Activated effector memory CD4-positive, alpha-beta T cell treated with Interleukin-2 at 50 U/mL for 16 hours (primary cell): ENCODE measurements at regions not wholly inside any gene's neighbourhood (a gene's known extent, or its start where the extent isn't known, plus 50 kb on each side); places are given as distances from the start of the nearest gene placed in this dataset.
"Not testable (repeated sequence)": the region's sequence is repeated elsewhere in the genome, so short reads cannot be mapped to it uniquely, and the experiment has no call there.

Experiments used
- DNase-seq: peaks from one replicate; pipeline ENCODE4 v3.0.0-alpha.2; 2020

DNA sequence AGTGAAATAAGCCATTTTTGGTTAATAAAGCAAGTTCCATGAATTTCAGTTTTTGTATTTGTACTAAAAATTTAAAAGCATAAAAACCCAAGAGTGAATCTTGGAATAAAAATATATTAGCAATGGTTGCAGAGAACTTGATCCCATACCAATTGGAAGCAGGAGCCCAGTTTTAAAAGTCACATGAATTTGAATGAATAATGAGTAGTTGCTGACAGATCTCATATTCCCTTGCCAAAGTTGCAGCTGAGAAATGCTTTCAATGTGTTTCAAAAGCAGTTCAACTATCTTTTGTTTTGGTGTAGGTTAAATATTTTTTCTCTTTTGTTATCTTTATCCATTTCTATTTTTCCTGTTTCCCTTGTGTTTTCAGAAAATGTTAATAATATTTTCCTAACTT, 818.6 kb downstream of the CDH18 start:
- DNase-seq: no peak

DNA sequence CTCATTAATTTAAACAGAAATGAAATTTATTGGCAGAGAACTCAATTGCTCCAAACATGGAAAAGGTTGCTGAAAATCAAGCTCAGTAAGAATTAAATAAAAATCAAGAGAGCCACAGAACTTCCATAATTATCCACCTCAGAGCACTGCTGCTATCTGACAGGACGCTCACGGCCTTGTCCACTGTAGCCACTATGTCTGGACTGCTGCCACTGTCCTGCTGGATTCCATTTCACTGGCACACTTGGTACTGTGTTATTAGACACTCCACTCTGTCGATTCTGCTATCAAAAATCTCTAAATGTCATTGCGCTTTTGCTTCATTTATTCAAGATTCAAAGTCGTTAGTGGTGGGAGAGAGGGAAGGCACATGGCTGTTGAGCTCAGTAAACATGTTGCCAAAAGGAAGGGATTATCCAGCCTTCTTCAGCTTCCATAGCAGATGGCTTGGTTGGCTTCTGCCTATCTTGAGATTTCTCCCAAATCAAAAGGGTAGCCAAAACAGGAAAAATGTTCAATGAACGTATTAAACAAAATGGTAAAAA, 815.0 kb downstream of the CDH18 start:
- DNase-seq: no peak

DNA sequence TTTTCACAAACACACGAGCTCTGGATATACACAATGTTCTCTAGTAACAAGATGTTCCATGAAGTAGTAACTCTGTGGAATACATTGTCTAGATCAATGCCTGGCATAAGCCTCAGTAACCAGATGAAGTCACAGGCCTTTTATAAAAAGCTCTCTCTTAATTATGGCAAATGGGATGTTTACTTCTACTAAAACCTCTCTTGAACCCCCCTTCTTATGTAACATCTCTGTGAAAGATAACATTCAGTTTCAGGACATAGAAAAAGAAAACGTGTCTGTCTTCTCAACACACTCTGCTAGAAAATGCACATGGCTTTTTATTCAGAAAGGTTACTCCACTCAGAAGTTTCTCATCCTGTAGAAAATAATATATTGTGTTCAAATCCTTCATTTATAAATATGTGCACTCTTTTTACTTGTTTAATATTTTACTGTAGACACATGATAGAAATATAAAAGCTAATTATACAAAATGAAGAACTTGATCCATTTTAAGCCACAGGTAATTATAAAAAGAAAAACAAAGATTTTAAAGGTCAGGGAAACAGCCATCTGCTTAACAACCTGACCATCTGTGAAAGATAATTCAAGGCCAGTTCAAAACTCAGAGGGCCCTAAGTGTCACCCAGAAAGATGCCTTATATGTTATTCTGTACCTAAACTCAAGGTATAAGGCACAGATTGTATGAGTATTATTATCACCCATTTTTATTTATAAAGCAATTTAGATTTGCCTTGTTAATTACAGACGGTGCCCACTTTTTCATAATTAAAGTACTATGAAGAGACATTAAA, 812.0 kb downstream of the CDH18 start:
- DNase-seq: no peak

DNA sequence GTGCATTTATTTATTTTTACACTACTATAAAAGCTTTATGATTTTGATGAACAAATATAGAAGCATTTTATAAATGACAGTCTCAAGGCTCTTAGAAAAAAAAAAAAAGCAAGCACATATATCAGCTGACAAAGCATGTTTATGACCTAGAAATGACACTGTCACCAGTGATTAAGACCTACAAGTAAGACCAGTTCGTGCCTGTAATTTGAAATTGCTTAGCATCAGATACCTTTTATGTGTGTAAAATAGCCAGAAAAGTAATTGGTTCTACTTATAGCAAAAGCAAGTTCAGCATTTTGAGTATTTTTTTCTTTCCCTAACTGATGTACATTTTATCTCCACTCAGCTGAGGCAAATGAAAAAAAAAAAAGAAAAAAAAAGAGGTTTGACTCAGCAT, 808.4 kb downstream of the CDH18 start:
- DNase-seq: no peak

DNA sequence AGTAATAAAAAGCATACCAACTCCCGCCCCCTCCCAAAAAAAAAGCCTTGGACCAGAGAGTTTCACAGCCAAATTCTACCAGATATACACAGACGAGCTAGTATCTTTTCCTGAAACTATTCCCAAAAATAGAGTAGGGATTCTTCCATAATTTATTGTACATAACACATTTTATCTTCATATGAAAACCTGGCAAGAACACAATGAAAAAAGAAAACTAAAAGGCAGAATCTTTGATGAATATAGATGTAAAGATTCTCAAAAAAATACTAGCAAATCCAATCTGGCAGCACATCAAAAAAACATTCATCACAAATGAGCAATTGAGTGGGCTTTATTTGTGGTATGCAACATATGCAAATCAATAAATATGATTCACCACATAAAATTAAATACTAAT, 798.8 kb downstream of the CDH18 start:
- DNase-seq: no peak

DNA sequence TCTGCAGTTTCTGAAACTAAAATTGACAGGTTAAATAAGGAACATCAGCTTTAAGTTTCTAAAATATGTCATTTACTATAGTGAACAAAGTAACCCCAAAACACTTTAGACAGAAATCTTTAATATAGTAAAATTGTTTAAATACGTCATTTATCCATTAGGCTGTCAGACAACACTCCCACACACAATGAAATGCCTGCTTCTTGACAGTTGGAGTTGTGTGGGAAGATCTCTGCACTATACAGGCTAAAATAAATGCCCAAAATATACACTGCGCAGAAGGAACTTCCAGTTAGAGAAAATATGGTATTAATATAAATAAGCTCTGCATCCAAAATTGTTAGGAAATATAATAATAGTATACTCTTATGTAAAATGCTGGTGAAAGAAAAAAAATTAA, 794.4 kb downstream of the CDH18 start:
- DNase-seq: no peak

DNA sequence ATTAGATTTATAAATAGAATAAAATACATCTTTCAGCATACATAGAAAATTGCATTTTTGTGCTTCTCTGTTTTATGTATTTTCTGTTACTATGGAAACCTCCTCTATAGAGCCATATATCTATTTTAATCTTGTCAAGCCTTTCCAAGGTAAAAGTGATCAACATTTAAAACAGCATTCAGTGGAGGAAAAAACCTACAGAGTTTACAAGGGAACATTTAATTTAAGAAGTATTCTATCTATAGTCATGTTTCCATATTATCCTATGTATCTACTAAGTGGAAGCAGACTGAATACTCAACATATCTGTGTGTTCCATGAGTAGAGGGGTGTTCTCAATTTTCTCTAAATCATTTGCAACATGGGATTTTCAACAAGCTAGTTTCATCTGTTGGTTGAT, 791.4 kb downstream of the CDH18 start:
- DNase-seq: no peak

DNA sequence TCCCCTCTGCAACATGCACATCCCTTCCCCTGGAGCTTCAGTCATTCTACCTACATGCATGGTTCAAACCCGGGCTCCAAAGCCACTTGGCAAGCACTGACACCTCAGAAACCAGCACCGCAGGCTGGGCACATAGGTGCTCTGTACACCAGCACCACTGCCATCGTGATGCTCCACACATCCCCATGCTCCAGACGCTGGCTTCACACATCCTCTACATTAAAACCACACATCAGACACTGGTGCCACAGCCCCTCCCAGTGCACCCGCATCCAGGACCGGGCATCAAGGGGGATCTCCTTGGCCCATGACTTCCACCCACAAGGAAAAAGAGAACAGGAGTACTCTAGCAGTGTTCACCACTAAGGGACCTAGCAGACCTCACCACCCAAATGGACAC, 787.7 kb downstream of the CDH18 start:
- DNase-seq: no peak

DNA sequence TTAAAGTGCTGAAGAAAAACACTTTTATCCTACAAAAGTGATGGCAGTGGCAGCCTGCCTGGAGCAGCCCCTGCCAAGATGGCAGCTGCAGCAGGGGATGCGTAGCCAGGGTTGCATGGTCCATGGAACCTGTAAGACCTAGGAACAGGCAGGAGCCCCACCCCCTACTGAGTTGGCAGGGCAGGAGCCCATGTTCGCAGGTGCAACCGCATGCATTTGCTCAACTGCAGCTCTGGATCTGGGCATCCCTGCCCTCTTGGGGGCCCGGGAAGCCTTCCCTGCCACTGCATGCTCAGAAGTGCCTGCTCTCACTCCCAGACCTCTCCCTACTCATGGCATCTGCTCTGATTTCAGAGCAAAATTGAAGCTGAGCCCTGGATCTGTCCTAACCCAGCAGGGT, 779.6 kb downstream of the CDH18 start:
- no peak for DNase-seq

DNA sequence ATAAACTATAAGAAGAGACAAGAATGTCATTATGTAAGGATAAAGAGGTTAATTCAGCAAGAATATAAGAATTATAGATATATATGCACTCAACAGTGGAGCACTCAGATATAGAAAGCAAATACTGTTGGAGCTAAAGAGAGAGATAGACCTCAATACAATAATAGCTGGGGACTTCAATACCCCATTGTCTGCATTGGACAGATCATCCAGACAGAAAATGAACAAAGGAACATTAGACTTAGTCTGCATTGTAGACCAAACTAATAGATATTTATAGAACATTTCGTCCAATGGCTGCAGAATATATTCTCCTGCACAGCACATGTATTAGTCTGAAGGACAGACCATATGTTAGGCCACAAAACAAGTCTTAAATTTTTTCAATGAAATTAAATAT, 777.1 kb downstream of the CDH18 start:
- no peak for DNase-seq

DNA sequence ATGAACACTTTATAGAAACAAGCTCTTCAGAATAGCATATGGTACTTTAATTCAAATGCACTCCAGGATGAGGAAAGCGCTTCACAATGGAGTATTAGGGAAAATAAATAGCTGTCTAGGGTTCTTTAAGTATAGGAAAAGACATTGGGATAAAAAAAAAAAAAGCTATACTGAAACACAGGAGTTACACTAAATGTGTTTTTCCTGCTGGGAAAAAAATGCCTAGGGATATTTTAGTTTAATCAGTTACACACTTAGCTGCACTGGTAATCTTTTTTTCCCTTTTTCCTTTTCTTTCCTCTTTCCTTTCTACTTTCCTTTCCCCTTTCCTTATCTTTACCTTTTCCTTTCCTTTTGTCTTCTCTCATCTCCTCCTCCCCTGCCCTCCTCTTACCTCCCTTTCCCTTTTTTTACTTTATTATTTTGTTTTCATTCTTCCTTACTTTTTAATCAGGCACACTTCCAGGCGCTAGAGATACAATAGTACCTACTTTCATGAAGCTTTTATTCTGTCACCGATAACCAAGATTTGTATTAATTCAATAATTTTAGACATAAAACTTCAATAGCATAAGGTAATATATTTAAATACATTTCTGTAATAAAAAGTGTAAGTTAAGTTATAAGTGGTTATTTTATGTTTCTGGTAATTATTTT, 758.7 kb downstream of the CDH18 start:
- no peak for DNase-seq

DNA sequence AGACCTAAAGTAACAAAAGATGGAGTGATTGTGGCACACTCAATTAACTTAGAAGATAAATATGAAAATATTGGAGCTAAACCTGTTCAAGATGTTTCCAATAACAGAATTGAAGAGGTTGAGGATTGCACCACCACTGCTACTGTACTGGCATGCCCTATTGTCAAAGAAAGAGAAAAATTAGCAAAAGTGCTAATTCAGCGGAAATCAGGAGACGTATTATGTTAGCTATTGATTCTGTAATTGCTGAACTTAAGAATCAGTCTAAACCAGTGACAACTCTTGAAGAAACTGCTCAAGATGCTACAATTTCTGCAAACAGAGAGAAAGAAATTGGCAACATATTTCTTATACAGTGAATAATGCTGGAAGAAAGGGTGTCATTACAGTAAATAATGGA, 754.4 kb downstream of the CDH18 start:
- DNase-seq: no peak

DNA sequence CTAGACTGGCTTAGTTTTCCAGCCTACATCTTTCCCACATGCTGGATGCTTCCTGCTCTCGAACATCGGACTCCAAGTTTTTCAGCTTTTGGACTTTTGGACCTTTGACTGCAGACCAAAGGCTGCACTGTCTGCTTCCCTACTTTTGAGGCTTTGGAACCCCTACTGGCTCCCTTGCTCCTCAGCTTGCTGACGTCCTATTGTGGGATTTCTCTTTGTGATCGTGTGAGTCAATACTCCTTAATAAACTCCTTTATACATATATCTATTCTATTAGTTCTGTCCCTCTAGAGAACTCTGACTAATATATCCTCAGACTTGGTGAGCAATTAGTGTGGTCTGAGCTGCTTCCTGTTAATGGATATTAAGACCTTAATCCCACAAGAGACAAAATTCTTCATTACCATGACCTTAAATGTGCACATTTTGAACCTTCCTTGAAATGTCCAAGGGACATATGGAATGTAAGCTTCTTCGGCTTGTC, 752.9 kb downstream of the CDH18 start:
- no peak for DNase-seq

DNA sequence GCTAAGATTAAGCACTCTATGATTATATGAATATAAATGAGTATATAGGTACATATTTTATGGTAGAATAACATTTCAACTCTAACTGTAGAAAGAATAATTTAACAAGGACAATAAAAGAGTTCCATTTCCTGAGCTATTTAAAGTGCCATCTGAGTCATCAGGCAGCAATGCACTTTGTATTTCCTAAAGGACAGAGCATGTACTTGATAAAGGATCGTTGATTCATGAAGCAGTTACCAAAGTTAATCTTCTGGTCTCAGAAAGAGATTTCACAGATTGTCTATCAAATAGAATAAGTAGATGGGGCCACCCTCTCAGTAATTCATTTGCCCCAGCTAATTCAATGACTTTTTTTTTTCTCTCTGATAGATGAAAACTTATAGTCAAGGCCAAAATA, 747.8 kb downstream of the CDH18 start:
- no peak for DNase-seq

DNA sequence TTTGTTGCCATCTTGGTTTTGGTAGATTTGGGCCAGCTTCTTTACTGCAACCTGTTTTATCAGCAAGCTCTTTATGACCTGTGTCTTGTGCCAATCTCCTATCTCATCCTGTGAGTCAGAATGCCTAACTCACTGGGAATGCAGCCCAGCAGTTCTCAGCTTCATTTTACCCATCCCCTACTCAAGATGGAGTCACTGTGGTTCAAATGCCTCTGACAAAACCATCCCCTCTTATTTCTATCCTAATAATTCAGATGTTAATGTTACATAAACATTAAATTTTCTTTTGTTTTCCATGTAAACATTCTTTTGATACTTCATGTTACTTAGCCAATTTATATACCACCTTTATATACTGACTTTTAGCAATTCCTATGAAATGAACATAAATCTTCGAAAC, 746.3 kb downstream of the CDH18 start:
- no peak for DNase-seq

DNA sequence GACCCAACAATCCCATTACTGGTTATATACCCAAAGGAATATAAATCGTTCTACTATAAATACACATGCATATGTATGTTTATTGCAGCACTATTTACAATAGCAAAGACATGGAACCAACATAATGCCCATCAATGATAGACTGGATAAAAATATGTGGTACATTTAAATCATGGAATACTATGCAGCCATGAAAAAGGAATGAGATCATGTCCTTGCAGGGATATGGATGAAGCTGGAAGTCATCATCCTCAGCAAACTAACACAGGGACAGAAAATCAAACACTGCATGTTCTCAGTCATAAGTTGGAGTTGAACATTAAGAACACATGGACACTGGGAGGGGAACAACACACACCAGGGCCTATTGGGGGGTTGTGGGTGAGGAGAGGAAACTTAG, 741.8 kb downstream of the CDH18 start:
- not testable (repeated sequence) for DNase-seq

DNA sequence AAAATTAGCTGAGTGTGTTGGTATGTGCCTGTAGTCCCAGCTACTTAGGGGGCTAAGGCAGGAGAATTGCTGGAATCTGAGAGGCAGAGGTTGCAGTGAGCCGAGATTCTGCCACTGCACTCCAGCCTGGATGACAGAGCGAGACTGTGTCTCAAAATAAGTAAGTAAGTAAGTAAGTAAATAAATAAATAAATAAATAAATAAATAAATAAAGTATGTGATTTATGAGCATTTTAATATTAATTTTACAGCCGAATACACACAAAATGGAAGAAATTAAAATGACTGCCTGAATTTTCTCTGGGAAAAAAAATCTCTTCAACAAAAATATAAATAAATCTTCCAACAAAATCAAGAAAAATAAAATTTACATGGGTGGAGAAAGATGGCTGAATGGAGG, 740.7 kb downstream of the CDH18 start:
- no peak for DNase-seq

DNA sequence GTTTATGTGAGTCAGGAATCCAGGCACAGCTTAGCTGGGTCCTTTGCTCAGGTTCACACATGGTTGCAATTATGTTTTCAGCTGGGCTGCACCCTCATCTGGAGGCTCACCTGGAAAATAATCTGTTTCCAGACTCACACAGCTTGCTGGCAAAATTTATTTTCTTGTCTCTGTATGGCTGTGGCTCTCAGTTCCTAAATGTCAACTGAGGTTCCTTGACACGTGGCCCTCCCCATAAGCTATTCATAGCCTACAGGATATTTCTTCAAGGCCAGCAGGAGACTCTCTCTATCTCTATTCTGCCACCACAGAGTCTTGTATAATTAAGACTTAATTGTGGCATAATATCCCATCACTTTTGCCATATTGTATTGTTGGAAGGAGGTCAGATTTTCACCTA, 732.0 kb downstream of the CDH18 start:
- DNase-seq: no peak

DNA sequence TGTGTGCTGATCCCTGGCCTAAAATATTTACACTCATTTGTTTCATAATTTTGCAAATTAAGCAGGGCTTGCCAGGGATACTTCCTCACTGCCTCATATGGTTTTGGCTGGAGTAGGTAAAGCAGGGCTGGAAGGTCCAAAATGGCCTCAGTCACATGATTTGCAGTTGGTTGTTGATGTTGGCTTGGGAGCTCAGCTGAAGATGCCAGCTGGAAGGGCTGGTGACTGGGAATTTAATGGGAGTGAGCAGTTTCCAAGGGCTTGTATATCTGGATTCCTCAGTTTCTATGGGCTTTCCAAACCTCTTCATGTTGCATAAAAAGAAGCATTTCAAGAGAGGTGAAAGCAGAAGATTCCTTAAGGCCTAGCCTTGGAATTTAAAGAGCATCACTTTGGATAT, 729.3 kb downstream of the CDH18 start:
- no peak for DNase-seq

DNA sequence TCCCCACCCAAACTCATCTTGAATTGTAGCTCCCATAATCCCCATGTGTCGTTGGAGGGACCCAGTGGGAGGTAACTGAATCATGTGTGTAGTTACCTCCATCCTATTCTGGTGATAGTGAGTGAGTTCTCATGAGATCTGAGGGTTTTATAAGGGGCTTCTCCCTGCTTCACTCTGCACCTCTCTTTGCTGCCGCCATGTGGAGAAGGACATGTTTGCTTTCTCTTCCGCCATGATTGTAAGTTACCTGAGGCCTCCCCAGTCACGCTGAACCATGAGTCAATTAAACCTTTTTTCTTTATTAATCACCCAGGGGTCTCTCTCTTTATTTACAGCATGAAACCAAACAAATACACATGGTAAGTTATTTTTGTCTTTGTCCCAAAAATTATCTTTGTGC, 726.1 kb downstream of the CDH18 start:
- no peak for DNase-seq

DNA sequence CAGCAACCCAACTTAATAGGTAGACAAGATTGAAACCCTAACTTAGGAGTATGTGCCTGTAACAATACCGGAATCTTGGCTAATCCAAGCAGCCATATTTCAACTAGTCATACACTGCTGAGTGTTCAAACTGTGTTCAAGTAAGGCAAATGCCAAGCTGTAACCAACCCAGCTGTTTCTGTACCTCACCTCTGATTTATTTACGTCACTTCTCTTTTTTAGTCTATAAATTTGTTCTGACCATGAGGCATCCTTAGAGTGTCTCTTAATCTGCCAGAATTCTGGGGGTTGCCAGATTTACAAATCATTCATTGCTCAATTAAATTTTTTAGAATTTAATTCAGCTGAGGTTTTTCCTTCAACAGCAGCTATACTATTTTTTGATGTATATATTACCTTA, 723.2 kb downstream of the CDH18 start:
- DNase-seq: no peak

DNA sequence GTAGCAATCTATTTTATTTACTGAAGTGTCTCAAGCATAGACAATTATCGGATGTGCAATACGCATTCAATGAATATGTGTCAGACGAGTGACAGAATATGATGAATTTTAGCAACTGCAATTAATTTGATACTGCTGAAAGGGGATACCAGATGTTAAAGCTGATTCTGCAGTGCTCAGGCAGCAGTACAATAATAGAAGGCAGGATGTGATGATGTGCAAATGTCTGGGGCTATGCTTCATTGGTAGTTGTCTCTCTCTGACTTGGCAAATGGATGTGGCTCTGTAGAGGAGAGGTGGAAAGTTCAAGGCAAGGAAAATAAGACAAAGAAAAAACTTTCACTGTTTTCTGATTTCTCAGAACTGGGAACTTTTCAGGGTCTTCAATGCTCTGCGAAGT, 721.2 kb downstream of the CDH18 start:
- DNase-seq: no peak

DNA sequence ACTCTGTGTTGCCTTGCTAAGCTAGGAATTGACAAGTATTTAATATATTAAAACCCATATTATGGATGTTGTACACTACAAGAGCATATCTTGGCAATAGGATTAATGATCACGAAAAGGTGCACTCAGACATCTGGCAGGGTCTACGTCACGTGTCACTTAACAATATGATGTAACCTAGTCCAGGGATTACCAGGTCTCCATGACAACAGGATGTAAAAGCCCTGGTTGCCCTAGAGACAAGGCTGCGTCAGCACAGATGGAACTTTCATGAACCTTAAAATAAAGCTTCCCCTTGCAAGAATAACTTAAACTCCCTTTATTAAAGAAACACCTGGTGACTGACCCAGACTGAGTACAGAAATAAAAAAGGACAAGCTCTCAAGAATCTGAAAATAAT, 717.8 kb downstream of the CDH18 start:
- DNase-seq: no peak

DNA sequence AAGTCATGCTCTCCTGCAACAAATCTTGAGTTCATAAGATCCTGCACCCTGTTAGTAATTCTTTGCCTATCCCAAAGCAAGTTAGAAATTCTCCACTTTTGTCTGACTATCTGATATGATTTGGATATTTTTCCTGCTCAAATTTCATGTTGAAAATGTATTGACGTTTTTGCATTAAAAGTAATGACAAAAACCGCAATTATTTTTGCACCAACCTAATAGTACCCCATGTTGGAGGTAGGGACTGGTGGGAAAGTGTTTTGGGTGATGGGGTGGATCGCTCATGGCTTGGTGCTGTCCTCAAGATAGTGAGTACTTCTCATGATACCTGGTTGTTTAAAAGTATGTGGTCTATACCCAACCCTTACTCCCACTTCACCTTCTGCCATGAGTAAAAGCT, 713.4 kb downstream of the CDH18 start:
- DNase-seq: no peak

DNA sequence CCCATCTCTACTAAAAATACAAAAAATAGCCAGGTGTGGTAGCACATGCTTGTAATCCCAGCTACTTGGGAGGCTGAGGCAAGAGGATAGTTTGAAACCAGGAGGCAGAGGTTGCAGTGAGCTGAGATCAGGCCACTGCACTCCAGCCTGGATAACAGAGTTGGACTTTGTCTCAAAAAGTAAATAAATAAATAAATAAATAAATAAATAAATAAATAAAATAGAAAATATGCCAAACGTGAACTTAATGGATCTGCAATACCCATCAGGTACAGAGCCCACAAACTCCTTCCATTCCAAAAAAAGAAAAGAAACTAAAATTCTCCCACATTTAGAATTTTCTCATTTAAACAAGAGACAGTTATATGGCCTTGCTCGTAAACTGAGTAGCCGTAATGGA, 702.7 kb downstream of the CDH18 start:
- DNase-seq: no peak
